ENCODE measurements at regions not wholly inside any gene's neighbourhood (a gene's known extent, or its start where the extent isn't known, plus 50 kb on each side); places are given as distances from the start of the nearest gene placed in this dataset.

DNA sequence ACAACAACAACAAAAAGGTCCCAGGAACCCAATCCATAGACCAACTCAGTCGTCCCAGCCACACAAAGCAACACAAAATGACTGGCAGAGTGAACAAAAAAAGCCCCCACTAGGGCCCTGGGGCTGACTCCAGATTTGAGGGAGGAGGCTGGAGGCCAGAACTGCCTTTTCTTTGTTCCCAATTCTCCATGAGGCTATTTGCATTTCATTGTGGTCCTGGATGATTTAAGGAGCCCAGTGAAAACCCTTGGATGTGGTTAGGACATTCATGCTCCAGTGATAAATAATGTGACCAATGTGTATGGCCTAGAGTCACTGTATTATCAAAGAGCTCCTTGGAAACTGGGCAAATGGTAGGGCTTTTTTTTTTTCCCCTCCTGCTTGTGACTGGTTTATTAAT, 192.9 kb downstream of the NUAK1 start:
- no peaks in the 10 kb centered on the region for H3K27me3 ChIP-seq (replicated peaks; ENCODE audit: control insufficient read depth, insufficient read depth, low read length)
- DNase-seq (ENCODE audit: extremely low read depth, insufficient read length), result no peak
- TF ChIP-seq, protein P1, sequence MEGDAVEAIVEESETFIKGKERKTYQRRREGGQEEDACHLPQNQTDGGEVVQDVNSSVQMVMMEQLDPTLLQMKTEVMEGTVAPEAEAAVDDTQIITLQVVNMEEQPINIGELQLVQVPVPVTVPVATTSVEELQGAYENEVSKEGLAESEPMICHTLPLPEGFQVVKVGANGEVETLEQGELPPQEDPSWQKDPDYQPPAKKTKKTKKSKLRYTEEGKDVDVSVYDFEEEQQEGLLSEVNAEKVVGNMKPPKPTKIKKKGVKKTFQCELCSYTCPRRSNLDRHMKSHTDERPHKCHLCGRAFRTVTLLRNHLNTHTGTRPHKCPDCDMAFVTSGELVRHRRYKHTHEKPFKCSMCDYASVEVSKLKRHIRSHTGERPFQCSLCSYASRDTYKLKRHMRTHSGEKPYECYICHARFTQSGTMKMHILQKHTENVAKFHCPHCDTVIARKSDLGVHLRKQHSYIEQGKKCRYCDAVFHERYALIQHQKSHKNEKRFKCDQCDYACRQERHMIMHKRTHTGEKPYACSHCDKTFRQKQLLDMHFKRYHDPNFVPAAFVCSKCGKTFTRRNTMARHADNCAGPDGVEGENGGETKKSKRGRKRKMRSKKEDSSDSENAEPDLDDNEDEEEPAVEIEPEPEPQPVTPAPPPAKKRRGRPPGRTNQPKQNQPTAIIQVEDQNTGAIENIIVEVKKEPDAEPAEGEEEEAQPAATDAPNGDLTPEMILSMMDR (IDR thresholded peaks at IDR 0.05; ENCODE audit: insufficient read depth, low read length, poor library complexity, severe bottlenecking), result no peak
- no peaks in the 10 kb centered on the region for H3K36me3 ChIP-seq (ENCODE audit: control insufficient read depth, insufficient read depth, low read length)
- no peak overlapping the region for H3K4me3 ChIP-seq (replicated peaks; ENCODE audit: low read depth, low read length)

GRCh38 chr12:105946493-105946901, 192.3 kb downstream of the NUAK1 start:
- TF ChIP-seq, protein P1 (IDR thresholded peaks at IDR 0.05; ENCODE audit: insufficient read depth, low read length, poor library complexity, severe bottlenecking), result no peak
- no peaks in the 10 kb centered on the region for H3K36me3 ChIP-seq (ENCODE audit: control insufficient read depth, insufficient read depth, low read length)
- DNase-seq (ENCODE audit: extremely low read depth, insufficient read length), result no peak

GRCh38 chr12:105947906-105948305, 190.8 kb downstream of the NUAK1 start:
- no peak overlapping the region for H3K4me3 ChIP-seq (replicated peaks; ENCODE audit: low read depth, low read length)

More at GRCh38 chr12:105946493-105946901, 192.3 kb downstream of the NUAK1 start:
- Histone ChIP-seq H3K27me3 (replicated peaks; ENCODE audit: control insufficient read depth, insufficient read depth, low read length) (no peaks in the 10 kb centered on the region), H3K4me3 (replicated peaks; ENCODE audit: low read depth, low read length) (no peak overlapping the region)

GRCh38 chr12:105948331-105948730, 190.4 kb downstream of the NUAK1 start:
- Histone ChIP-seq H3K36me3 (ENCODE audit: control insufficient read depth, insufficient read depth, low read length) (no peaks in the 10 kb centered on the region), H3K27me3 (replicated peaks; ENCODE audit: control insufficient read depth, insufficient read depth, low read length) (no peaks in the 10 kb centered on the region; the same call in 1 of the 2 replicates), H3K4me3 (replicated peaks; ENCODE audit: low read depth, low read length) (no peak overlapping the region)
- DNase-seq (ENCODE audit: extremely low read depth, insufficient read length), result no peak
- TF ChIP-seq, protein P1 (IDR thresholded peaks at IDR 0.05; ENCODE audit: insufficient read depth, low read length, poor library complexity, severe bottlenecking), result no peak

More at GRCh38 chr12:105947906-105948305, 190.8 kb downstream of the NUAK1 start:
- Histone ChIP-seq H3K36me3 (ENCODE audit: control insufficient read depth, insufficient read depth, low read length) (no peaks in the 10 kb centered on the region), H3K27me3 (replicated peaks; ENCODE audit: control insufficient read depth, insufficient read depth, low read length) (no peaks in the 10 kb centered on the region; the same call in 1 of the 2 replicates)
- TF ChIP-seq, protein P1 (IDR thresholded peaks at IDR 0.05; ENCODE audit: insufficient read depth, low read length, poor library complexity, severe bottlenecking), result no peak
- DNase-seq (ENCODE audit: extremely low read depth, insufficient read length), result no peak

DNA sequence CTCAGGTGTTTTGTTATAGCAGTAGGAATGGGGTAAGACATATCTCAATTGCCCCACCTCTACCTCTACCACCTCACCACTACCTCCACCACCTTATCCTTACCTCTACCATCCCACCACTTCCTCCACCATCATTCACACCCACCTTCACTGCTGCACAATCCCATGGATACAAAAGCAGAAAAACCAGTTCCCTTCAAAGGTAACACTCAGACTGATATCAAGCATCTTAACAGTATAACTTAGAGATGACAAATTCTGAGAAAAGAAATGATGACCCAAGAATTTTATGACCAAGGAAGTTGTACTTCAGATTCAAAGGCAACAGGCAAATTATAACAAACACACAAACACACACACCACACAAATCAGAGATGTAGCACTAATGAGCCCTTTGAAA, 189.4 kb downstream of the NUAK1 start:
- H3K27me3 ChIP-seq (replicated peaks; ENCODE audit: control insufficient read depth, insufficient read depth, low read length), result no peaks in the 10 kb centered on the region; the same call in 1 of the 2 replicates
- TF ChIP-seq, protein P1 (IDR thresholded peaks at IDR 0.05; ENCODE audit: insufficient read depth, low read length, poor library complexity, severe bottlenecking), result no peak
- H3K4me3 ChIP-seq (replicated peaks; ENCODE audit: low read depth, low read length), result no peak overlapping the region
- DNase-seq (ENCODE audit: extremely low read depth, insufficient read length), result no peak
- no peaks in the 10 kb centered on the region for H3K36me3 ChIP-seq (ENCODE audit: control insufficient read depth, insufficient read depth, low read length)

DNA sequence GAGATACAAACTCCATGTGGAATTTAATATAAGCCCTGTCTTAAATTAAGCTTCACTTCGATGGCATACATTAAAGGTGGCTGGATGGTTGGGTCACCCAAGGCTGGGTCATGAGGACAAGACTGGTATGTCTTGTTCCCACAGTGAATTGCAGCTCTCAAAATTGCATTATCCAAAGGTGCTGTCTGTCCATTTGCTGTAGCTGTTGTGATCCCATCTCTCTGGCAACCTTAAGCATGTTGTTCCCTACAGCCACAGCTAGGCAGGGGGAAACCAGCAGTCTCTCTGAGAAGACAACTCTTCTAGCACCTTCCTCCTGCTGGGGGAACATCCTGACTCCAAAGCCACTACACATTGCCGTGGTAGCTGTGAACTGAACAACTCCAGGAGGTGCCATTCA, 187.0 kb downstream of the NUAK1 start:
- Histone ChIP-seq H3K36me3 (ENCODE audit: control insufficient read depth, insufficient read depth, low read length) (no peaks in the 10 kb centered on the region), H3K27me3 (replicated peaks; ENCODE audit: control insufficient read depth, insufficient read depth, low read length) (no peaks in the 10 kb centered on the region; the same call in 1 of the 2 replicates), H3K4me3 (replicated peaks; ENCODE audit: low read depth, low read length) (no peak overlapping the region)
- TF ChIP-seq, protein P1 (IDR thresholded peaks at IDR 0.05; ENCODE audit: insufficient read depth, low read length, poor library complexity, severe bottlenecking), result no peak
- DNase-seq (ENCODE audit: extremely low read depth, insufficient read length), result no peak
